T-helper 22 cell (primary cell): ENCODE measurements at regions not wholly inside any gene's neighbourhood (a gene's known extent, or its start where the extent isn't known, plus 50 kb on each side); places are given as distances from the start of the nearest gene placed in this dataset.

ENCODE experiments used
- DNase-seq: peaks from one replicate; pipeline ENCODE4 v3.0.0-alpha.2; 2020; ENCODE audit warnings: low read depth

DNA sequence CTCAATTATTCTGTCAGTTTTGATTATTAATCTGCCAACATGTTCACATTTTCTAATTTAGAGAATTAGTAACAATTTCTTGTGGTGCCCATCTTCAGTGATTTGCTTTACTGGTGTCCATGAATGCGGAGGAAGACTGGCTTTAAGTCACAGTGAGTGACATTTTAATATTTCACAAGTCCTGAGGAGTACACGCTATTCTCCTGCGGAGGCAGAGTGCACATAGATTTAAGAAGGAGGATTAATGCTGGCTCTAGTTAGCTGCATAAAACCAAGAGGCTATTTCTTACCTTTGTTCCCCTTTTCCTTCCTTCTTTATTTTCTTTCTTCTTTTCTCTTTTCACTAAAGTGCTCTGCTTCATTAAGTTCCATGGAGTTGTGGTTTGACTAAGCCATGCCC lies 495.2 kb upstream of the IGFBP7 start:
- DNase-seq = no peak

DNA sequence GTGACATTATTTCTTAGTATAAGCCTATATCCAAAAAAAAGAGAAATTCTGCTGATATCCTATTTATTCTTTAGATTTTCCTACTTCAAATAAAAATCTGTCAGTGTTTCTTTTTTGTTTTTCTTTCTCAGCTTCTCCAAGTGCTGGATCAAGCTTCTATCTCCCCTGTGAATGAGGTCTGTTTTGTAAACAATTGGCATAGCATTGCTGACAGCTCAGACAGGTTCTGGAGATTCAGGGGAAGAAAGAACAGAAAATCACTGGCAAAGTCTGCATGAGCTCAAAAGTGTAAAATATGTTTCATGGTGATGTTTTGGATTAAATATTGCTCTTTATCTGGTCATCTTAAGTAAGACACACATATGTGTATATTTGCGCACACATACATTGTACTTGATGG lies 492.0 kb upstream of the IGFBP7 start:
- DNase-seq = no peak

DNA sequence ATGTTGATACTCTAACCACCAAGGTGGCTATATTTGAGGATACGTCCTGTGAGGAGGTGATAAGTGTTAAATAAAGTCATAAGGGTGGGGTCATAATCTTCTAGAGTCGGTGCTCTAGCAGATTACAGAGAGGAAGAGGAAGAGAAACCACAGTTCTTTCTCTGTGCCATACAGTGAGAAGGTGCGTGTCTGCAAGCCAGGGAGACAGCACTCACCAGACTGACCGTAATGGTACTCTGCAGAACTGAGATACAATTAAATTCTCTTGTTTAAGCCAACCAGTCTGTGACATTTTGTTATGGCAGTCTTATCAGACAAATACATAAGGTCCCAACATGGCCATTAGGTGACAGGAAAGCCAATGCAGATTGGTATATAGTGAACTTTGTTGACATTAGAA lies 480.9 kb upstream of the IGFBP7 start:
- DNase-seq = no peak

DNA sequence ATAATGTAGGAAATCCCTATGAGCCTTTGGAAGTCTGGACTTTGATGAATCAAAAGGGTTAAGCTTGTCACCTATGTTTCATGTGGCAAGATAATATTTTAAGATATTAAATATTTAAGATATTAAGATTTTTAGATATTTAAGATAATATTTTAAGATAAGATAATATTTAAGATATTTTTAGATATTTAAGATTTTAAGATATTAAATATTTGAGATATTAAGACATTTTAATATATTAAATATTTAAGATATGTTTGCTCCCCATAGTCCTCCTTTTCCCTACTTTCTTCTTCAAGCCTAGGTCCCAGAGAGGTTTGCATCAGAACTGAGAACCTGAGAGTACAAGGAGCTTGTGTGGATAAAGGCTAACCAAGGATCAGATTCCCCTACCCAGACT lies 478.4 kb upstream of the IGFBP7 start:
- DNase-seq = no peak

DNA sequence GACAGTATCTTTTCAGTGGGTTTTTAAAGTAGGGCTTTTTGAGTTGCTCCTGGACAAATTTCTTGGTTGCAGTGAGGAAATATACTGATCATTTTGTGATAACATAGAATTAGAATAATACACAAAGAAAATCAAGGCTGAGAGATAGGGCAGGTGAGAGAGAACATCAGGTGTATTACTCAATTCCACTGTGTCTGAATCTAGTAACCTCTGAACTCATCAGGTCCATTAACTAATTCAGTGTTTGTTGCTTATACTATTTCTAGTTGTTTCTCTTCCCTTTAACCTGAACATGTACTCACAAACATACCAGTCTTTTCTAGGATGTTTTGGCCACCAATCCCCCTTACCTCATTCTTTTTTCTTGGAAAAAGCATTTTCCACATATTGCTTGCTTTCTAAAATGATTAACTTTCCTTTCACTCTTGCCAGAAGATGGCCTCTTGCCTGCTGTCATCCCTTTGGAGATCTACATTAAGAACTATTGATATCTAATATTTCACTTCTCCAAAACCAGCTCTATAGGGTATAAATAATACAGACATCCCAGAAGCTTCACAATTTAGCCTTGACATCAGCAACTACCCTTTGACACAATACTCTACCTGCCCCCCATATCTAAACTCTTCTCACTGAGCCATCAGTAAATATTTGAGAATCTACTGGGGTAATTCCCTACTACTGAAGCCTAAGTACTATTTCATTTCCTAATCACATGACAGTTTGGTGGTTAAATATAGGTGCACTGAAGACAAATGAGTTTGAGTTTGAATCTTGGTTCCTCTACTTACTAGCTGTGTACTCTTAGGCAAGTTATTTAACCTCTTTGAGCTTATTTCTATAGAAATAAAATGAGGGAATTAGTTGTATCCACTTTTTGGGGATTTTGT lies 470.8 kb upstream of the IGFBP7 start:
- no peak for DNase-seq

DNA sequence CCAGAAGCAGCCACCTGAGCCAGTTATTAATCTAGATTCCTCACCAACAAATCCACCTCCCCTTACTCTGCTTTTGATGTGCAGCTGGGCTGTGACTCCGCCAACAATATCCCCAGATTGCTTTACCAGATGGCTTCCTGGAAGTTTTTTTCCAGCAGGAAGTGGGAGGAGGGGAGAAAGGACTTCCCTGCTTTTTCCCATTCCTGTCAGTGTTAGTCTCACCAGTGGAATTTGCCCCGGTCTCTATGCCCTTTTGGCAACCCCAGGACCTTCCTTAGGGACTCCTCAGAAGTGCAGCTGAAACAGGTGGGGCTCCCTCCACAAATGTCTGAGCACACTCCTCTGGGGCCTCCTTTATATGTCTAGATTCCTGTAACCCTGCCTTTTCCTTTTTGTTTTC lies 465.2 kb upstream of the IGFBP7 start:
- no peak for DNase-seq

DNA sequence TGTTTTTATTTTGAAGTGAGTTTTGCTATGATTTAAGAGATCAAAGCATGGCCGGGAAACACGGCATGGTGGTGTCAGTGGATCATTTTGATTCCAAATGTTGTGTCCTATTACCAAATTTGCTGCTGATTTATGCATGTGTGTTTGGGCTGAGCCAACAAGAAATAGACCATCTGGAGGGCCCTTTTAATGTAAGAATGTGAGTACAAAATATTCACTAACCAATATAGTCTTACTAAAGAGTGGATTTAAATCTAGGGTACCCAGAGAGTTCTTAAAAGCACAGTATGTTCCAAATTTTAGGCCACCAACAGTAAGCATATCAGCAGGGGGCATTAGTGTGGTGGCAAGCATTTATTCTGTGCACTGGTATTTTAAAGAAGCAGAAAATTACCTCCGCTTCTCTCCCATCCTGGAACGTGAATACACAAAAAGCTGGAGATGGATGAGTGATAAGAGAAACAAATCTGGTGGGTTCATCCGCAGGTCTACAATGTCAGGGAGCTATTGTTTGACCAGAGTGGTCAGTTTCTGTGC lies 444.4 kb upstream of the IGFBP7 start:
- DNase-seq = no peak

DNA sequence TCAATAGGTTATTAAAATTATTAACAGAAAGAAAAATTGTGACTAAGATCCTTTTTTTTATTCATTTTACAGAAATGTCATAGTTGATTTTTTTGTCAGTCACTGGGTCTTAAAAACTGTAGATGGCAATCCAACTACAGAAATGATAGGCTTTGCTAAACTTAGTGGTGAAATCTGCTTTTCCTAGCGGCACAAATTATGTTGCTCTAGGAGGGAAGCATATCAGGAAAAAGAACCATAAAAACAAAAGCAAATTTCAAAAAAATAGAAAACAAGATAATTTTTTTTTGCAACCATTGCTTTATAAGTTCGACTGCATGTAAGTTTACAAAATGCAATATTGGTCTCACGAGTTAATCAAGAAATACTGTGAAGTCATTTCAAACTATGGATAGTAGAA lies 443.5 kb upstream of the IGFBP7 start:
- no peak for DNase-seq

DNA sequence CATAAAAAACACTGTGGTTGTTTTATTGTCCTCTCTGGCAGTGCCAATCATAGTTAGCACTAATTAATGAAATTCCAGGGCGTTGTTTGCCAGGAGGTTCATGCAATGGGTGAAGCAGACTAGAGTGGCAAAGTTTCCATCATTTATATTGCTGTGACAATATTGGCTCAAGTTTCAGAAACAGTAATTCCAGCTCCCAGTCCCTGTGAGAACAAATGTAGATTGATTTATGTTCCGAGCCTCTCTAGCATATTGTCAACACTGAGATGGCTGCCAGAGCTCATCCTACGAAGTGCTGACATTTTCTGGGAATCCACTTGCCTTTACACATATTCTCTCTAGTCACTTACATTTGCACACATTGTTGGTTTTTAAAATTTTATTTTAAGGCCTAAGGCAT lies 440.0 kb upstream of the IGFBP7 start:
- DNase-seq = no peak

DNA sequence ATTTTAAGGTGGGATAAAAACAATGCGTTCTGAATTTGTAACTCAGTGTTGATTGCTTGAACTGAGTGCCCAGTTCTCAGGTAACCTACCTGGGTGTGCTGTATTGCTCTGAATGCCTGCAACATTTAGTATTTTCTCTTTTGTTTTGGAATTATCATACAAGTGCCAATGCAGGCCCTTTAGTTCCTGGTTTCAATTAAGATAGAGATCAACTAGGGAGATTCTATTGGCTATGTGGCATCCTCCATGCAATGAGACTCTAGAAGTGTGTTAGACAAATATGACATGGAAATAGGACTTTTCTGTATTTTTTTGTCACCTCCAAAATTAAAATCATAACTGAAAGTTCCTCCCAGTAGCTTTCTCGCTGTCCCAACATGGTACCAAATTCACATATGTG lies 438.7 kb upstream of the IGFBP7 start:
- no peak for DNase-seq

DNA sequence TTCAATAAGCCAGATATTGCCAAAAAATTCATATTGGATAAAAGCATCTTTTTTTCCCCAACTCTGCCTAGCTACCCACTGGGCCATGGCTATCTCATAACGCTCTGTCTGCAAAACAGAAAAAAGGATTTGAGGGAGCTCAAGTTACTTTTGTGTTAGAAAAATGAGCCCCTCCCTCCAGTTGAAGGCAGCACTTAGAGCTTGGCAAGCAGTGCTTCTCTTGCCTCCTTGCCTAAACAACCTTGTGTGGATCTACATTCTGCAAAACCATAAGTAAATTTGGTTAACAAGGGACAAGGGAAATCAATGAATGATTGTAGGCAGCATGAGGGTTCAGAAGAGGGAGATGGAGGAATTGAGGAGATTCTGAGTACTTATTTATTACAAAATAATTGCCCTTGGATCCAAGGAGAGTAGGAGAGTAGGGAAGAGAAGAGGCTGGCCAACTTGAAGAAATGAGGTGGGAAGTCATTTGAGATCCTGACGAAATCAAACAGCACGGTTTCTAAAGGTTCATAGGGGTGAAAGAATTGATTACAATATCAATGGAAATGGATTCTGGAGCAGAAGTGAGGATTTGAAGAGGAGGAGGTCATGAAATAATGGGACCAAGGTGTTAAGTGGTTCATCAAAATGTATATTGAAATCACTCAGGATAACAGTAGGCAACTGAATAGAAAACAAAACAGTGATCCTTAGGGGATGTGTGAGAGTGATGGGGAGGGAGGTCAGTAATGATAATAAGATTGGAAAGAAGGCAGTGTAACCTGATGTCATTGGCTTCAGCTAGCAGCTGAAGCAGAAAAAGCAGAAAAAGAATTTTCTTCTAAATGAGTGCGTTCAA lies 434.8 kb upstream of the IGFBP7 start:
- no peak for DNase-seq

DNA sequence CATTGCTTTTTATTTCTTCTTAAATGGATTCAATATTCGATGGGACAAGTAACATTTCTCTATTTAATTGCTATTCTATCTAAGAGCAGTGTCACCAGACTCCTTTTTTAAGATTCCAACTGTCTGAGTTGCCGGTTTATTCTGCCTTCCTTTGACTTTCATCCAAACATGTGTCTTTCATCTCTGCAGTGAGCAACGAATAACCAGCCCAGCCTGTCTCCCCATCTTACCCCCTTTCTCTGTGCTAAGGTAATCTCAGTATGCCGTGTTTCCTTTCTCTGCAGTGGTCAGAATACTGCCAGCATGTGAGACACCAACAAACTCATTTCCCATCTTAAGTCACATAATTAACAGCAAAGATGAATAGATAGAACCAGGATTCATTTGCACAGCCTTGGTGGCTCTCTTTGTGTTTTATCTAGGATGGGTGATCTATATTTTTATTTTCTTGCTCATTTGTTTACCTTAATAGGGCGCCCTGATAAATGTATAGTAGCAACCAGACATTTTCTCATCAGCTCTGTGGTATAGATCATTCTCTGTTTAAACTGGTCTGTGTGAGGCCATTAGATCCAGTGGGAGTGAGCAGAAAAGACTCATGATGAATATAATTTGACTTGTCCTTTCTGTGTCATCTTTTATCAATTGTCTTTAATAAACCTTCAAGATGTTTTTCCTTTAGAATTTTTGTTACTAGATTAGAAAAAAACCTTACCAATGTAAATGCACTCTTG lies 394.8 kb upstream of the IGFBP7 start:
- no peak for DNase-seq

DNA sequence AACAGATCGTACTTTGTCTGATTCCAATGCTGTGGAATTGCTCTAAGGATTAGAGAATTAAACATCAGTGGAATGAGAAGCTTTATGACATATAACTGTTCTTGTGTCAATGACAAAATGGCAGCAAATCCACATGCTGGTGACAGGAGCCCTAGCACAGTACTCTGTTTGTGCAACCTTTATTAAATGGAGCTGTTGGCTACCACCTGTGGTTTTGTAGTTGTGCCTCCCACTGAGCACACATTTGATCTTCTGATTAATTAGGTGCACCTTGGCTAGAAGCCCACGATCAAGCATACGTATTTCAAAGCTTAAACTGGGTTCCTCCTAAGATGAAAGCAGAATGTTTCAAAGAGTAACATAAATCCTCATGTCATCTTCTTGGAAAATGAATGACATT lies 394.0 kb upstream of the IGFBP7 start:
- DNase-seq = no peak

DNA sequence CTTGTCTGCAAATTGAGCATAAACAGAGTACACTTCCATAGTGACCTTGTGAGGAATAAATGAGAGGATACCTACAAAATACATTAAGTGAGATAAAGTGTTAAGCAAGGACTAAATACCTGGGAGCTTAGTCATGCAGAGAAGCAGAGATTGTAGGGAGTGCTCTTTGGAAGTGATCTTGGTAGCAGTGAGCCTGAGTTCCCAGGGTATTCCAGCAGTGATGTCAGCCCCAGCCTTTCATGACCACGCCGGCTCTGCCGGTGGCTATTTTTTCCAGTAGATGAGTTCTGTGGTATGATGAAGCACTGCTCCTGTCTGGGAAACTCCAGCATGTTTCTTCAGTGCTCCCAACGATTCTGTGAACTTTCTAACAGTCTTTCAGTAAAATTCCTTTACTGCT lies 391.5 kb upstream of the IGFBP7 start:
- no peak for DNase-seq

DNA sequence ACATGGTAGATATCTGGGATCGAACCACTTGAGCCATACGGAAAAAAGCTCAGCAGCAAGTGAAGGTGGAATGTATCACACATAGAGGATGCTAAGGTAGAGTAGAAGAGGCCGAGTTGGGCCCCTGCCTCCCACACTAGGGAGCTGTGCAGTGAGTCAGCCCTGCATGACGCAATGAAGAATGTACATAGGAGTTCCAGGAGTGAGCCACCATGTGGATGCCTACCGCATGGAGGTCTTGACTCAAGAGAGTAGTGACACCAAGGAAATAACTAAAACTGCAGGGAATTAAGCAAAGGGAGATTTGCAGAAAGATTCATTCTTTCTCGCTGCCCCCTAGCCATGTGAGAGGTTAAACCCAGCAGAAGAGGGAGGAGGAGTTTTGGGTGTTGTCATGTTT lies 389.6 kb upstream of the IGFBP7 start:
- no peak for DNase-seq

DNA sequence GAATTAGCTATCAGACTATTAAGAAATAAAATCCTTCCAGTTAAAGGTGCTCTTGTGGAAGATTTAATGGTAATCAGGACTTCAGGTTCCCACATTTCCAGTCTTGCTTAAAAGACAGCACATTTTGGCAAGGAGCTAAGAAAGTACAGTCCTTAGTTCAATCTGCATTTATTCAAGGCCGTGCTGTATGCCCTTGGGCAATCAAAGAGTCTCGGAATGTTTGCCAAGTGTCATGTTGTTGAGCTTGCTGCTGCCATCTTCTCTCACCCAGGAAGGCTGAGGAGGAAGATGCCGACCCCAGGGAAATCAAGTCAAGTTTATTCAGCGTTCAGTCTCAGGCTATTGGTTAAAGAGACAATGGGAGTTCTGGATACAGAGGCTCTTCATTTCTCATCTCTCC lies 388.1 kb upstream of the IGFBP7 start:
- DNase-seq = no peak

DNA sequence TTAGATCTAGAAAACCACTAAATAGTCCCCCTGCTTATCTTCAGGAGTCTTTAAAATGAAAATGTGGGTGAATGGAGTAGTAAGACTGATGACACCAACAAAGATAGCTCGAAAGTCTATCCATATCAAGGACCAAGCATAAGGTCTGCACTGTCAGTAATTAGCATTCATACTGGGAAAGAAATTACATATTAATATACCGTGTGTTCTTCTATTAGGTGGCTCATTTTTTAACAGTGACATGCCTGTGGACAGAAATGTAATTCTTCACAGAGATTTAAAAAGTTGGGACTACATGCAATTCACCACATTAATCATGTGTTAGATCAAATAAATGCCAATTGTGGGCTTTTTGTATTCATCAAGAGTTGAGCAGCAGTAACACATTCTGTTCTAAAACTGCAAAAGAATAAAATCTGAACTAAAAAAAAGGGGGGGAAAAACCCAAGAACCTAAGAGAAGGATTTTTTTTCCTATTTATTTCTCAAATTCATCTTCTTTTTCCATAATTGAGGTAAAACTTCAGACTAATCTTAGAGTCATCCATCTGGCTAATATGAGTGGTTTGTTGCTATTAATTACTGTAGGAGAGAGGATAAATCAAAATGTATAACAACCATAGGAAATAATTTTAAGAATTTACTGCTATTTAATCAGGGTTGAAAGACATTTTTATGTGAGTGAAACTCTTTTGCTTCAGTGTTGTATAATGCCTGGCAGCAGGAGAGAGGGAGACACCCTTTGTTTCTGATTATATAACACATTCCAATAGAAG lies 386.7 kb upstream of the IGFBP7 start:
- no peak for DNase-seq

DNA sequence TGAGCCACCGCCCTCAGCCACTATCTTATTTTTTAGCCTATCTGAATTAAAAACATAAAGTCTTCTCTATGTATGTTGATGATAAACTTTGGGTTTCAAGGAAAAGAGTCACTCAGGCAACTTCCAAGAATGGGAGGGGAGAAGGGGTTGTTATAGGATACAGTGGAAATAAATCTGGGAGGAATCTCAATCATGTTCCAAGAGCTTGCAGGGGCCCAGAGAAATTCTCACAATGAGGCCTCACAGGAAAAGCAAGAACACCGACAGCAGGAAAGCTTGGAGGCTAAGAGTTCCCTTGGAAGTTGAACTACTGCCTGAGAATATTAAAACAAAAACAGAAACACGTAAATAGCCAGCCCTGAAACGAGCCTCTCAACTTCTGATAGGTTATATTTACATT lies 384.6 kb upstream of the IGFBP7 start:
- no peak for DNase-seq

DNA sequence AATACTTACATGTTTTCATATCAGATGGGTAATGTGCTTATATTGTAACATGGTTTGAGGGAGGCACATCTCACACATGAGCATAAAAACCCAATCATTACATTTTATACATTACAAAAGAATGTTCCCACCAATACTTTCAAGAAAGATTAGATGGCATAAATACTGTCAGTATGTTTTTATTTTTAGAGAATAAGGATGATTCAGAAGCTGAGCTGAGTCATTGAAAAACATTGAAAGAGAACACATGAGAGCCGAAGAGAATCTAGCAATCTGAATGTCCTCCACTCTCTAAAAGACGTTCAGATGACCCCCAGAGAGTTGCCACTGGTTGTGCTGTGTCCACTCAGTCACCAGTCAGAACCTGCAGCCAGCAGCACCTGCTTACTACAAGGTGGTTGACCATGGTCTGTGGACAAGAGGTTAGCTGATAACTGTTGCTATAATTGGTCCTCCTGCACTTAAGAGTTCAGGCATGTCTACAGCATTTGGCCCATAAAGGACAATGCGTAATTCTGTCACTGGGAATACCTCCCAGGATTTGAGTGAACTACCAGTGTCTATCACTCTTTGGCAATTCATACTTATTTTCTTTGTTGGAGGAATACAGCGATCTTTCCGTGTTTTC lies 382.2 kb upstream of the IGFBP7 start:
- DNase-seq = no peak

DNA sequence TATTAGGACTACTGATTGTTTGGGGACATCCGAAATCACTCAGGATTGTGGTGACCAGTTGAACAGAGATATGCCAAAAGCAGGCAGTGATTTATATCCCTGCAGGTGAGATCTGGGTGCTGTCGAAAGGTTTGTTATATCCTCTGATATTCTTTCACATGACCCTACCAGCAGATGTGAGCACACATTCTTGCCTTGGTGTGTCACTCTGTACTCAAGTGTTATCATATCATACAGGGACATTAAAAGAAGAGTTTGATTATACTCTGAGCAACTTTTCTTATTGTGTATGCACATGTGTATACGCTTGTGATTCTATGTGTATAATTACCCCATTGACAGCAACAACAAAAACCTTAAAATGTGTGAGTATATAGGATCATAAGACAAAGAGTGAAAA lies 381.2 kb upstream of the IGFBP7 start:
- DNase-seq = no peak
